Fibroblast of villous mesenchyme (primary cell): ENCODE measurements at regions not wholly inside any gene's neighbourhood (a gene's known extent, or its start where the extent isn't known, plus 50 kb on each side); places are given as distances from the start of the nearest gene placed in this dataset.
A peak's percentile ranks its signal among the peaks of the same experiment; 100 is the strongest.

Source experiments
- DNase-seq: peaks from one replicate; pipeline ENCODE4 v3.0.0-alpha.2; 2010; ENCODE audit warnings: low read depth
- H3K4me3 ChIP-seq: 2 replicates; pipeline ENCODE4 v1.5.1; 2011; ENCODE audit warnings: low read depth, mild to moderate bottlenecking, low read length
- TF ChIP-seq, protein P1 (sequence below): IDR thresholded peaks from 2 replicates; pipeline ENCODE4 v1.5.1; 2012; ENCODE audit warnings: low read depth, mild to moderate bottlenecking, low read length; ENCODE audit not compliant: insufficient read depth

DNA sequence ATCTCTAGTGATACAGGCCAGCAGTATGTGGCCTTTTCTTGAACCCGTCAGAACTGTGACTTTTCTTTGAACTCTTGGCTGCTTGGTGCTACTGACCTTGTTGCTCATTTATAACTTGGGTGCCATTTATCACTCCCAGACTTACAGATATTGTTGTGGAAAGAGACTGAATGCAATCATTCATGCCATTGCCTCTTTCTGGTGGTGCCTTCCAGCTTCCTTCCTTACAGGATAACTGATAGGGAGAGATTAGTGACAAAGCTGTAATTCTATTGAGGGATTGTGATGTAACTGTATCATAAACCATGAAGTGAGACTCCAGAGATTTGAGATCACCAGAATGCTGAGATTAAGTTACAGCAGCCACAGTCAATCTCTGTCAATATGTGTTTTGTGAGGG, 256.5 kb downstream of the USP25 start:
- H3K4me3 ChIP-seq: no peak overlapping the region
- DNase-seq: no peak
- TF ChIP-seq, protein P1, sequence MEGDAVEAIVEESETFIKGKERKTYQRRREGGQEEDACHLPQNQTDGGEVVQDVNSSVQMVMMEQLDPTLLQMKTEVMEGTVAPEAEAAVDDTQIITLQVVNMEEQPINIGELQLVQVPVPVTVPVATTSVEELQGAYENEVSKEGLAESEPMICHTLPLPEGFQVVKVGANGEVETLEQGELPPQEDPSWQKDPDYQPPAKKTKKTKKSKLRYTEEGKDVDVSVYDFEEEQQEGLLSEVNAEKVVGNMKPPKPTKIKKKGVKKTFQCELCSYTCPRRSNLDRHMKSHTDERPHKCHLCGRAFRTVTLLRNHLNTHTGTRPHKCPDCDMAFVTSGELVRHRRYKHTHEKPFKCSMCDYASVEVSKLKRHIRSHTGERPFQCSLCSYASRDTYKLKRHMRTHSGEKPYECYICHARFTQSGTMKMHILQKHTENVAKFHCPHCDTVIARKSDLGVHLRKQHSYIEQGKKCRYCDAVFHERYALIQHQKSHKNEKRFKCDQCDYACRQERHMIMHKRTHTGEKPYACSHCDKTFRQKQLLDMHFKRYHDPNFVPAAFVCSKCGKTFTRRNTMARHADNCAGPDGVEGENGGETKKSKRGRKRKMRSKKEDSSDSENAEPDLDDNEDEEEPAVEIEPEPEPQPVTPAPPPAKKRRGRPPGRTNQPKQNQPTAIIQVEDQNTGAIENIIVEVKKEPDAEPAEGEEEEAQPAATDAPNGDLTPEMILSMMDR: no peak

DNA sequence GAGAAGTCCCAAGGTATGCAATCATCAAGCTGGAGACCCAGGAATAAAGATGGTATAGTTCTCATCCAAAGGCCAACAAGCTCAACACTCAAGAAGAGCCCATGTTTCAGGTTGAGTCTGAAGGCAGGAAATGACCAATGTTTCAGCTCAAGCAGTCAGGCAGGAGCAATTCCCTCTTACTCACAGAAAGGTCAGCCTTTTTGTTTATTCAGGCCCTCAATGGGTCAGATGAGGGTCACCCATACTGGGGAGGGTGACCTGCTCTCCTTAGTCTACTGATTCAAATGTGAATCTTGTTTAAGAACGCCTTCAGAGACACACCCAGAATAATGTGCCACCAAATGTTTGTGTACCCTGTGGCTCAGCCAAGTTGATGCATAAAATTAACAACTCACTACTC, 262.4 kb downstream of the USP25 start:
- no peak for DNase-seq
- TF ChIP-seq, protein P1: no peak

DNA sequence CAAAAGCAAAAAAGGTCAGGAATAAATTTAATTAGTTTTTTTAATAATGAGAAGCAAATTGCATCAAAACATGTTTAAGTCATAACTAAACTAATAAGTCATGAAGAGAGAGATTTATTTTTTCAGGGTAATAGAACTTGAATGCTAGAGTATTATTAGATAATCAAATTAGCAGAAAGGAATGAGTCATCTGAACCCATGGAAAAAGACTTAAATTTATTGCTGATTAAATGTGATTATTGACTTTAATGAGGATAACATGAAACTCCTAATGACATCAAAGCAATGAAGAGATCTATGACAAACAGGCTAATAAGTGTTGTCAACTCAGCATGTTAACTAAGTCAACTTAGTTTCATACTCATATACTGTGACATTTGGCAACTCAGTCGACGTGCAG, 264.2 kb downstream of the USP25 start:
- H3K4me3 ChIP-seq: no peak overlapping the region
- no peak for DNase-seq
- TF ChIP-seq, protein P1: no peak

More for the DNA sequence above, 262.4 kb downstream of the USP25 start:
- no peak overlapping the region for H3K4me3 ChIP-seq

DNA sequence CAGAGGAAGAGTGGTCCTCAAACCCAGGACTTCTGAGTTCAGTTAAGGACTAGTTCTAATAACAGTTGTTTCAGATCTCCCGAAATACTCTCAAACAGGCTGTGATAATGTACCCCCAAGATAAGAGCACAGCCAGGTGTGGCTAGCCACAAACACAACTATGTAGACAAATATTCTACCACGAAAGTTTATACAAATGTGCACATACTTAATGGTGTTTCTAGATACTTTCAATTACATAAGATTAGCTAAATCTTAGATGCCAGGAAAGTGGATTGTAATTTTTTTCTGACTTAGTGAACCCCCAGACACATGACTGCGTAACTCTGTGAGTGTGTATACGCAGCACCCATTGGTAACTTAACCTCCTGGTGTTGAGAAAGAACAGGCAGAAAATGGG, 270.0 kb downstream of the USP25 start:
- no peak for DNase-seq
- TF ChIP-seq, protein P1: no peak
- H3K4me3 ChIP-seq: no peak overlapping the region

DNA sequence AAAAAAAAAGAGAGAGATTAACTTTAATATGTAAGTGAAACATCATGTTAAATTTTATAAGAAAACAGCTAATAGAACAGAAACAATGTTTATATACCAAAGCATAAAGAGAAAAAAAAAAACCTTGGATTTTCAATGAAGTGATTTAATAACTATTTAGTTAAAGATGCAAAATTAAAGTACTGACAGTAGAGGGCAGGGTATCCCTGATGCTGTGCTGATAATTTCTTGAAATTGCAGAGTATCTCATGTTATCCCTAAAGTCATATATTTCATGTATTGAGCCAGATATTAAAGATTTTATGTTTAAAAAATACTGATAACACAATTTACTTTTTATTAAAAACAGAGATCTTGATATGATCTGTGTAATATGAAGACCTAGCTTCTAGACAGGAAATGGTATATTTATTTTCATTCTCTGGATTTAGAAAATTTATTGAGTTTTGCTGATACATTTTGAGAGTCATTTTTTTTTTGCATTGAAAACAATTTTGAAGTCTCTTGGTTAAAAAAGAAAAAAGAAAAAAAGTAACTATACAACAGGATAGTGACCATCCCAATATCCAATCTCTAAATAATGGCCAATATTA, 273.2 kb downstream of the USP25 start:
- DNase-seq: peak; percentile 29
- H3K4me3 ChIP-seq: no peak overlapping the region
- TF ChIP-seq, protein P1: peak; percentile 41

DNA sequence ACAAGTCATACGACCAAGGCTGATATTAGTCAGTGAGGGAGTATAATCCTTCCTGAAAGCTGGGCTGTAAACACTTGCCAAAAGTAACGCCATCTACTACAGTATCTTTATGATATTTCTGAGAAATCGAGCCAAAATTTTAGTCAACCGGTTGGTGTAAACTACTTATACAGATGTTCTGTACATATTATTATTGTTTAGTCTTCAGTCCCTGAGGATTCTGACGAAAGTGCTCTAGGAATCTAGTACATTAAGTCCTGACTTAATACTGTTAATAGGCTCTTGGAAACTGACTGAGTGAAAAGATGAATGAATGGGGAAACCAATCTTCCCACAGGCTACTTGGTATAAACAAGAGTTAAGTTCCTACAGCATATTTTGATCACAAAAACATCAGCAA, 274.3 kb downstream of the USP25 start:
- peak; percentile 35 for DNase-seq
- no peak overlapping the region for H3K4me3 ChIP-seq
- TF ChIP-seq, protein P1: no peak

DNA sequence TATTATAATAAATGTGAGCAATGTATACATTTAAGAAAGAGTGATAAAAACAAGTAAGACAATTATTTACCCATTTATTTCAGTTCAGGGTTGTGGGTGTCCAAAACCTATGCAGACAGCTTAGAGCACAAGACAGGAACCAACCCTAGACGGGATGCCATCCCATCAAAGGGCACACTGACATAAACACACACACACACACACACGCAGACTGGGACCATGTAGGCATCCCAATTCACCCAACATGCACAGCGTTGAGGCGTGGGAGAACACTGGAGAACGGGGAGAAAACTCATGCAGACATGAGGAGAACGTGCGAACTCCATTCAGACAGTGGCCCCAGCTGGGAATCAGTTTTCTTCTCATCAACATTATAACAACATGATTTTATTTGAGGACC, 274.7 kb downstream of the USP25 start:
- no peak for DNase-seq
- TF ChIP-seq, protein P1: no peak
- H3K4me3 ChIP-seq: no peak overlapping the region
